Lower leg skin (tissue), 3 donors: ENCODE measurements at regions not wholly inside any gene's neighbourhood (a gene's known extent, or its start where the extent isn't known, plus 50 kb on each side); places are given as distances from the start of the nearest gene placed in this dataset.

ENCODE experiments used
- POLR2A ChIP-seq, 2 donors: fragments of 450-650 bp; IDR thresholded peaks; one replicate each; pipeline ENCODE4 v1.6.1; 2016 to 2017; ENCODE audit warnings: antibody characterized with exemption in 2 of 2, mild to moderate bottlenecking in 1 of 2, moderate library complexity in 1 of 2
- TF ChIP-seq, protein P1 (sequence below), 3 donors: fragments of 450-650 bp; IDR thresholded peaks; one replicate each; pipeline ENCODE4 v1.5.1; 2016; ENCODE audit warnings: antibody characterized with exemption in 3 of 3, mild to moderate bottlenecking in 3 of 3, moderate library complexity in 2 of 3

DNA sequence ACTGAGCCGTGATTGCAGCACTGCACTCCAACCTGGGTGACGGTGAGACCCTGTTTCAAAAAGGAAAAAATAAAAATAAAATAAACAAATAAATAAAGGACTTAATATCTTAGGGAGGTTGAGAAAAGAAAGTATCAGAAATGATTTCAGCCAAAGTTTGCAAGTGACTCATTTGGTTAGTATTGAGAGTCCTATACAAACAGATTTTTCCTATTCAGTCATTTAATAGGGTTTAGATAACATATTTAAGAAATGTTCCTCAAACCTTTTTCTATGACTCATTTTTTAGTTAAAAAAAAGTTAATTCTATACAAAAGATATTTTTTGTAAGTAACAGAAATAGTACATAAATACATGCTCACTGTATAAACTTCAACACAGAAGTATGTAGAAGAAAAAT is 235.1 kb downstream of the GJA1 start:
- TF ChIP-seq, protein P1, sequence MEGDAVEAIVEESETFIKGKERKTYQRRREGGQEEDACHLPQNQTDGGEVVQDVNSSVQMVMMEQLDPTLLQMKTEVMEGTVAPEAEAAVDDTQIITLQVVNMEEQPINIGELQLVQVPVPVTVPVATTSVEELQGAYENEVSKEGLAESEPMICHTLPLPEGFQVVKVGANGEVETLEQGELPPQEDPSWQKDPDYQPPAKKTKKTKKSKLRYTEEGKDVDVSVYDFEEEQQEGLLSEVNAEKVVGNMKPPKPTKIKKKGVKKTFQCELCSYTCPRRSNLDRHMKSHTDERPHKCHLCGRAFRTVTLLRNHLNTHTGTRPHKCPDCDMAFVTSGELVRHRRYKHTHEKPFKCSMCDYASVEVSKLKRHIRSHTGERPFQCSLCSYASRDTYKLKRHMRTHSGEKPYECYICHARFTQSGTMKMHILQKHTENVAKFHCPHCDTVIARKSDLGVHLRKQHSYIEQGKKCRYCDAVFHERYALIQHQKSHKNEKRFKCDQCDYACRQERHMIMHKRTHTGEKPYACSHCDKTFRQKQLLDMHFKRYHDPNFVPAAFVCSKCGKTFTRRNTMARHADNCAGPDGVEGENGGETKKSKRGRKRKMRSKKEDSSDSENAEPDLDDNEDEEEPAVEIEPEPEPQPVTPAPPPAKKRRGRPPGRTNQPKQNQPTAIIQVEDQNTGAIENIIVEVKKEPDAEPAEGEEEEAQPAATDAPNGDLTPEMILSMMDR (IDR thresholded peaks at IDR 0.05): no peak
- no peak for TF ChIP-seq POLR2A (IDR thresholded peaks at IDR 0.05)
